GM13976 (cell line): ENCODE measurements at regions not wholly inside any gene's neighbourhood (a gene's known extent, or its start where the extent isn't known, plus 50 kb on each side); places are given as distances from the start of the nearest gene placed in this dataset.
"Not testable (repeated sequence)": the region's sequence is repeated elsewhere in the genome, so short reads cannot be mapped to it uniquely, and the experiment has no call there.

Experiments
- DNase-seq: peaks from one replicate; pipeline ENCODE4 v3.0.0; 2012; ENCODE audit warnings: low spot score
- CTCF ChIP-seq: IDR thresholded peaks from 2 replicates; pipeline ENCODE4 v1.5.1; 2012; ENCODE audit warnings: borderline replicate concordance, mild to moderate bottlenecking; ENCODE audit not compliant: insufficient read depth; ENCODE audit errors: extremely low read depth, missing control alignments, control extremely low read depth
- in situ Hi-C: fragments of 300-500 bp; cut with MboI; formaldehyde crosslinking; loops from one replicate; pipeline ENCODE4 v1.12.0; 2022; ENCODE audit warnings: low sequenced_read_pairs, mixed read lengths, inconsistent platforms; ENCODE audit not compliant: unreplicated experiment

- no peak for DNase-seq
- TF ChIP-seq CTCF: no peak
- in situ Hi-C loops: no loop called here
Measured at GRCh38 chr3:177249203-177249602, 51.9 kb upstream of the TBL1XR1 start.

- in situ Hi-C loops: no loop called here
- DNase-seq: no peak
- TF ChIP-seq CTCF: no peak
Measured at GRCh38 chr3:177250151-177250550, 52.9 kb upstream of the TBL1XR1 start.

GRCh38 chr3:177251755-177252154 is 54.5 kb upstream of the TBL1XR1 start:
- in situ Hi-C loops: no loop called here

GRCh38 chr3:177257006-177257405 is 59.7 kb upstream of the TBL1XR1 start:
- DNase-seq: no peak
- in situ Hi-C loops: no loop called here
- TF ChIP-seq CTCF: no peak

More at GRCh38 chr3:177251755-177252154, 54.5 kb upstream of the TBL1XR1 start:
- no peak for TF ChIP-seq CTCF
- DNase-seq: no peak

- DNase-seq: no peak
- in situ Hi-C loops: no loop called here
- TF ChIP-seq CTCF: no peak
Measured at GRCh38 chr3:177257625-177258024, 60.3 kb upstream of the TBL1XR1 start.

- TF ChIP-seq CTCF: no peak
- no peak for DNase-seq
- in situ Hi-C loops: no loop called here
Measured at GRCh38 chr3:177262396-177262795, 65.1 kb upstream of the TBL1XR1 start.

GRCh38 chr3:177263615-177264368 is 66.5 kb upstream of the TBL1XR1 start:
- in situ Hi-C loops: no loop called here
- no peak for TF ChIP-seq CTCF
- DNase-seq: peak; percentile 33

- DNase-seq, in situ Hi-C loops: not testable (repeated sequence)
Measured at GRCh38 chr3:177271811-177272501, 74.7 kb upstream of the TBL1XR1 start.
